ENCODE measurements at regions not wholly inside any gene's neighbourhood (a gene's known extent, or its start where the extent isn't known, plus 50 kb on each side); places are given as distances from the start of the nearest gene placed in this dataset.

DNA sequence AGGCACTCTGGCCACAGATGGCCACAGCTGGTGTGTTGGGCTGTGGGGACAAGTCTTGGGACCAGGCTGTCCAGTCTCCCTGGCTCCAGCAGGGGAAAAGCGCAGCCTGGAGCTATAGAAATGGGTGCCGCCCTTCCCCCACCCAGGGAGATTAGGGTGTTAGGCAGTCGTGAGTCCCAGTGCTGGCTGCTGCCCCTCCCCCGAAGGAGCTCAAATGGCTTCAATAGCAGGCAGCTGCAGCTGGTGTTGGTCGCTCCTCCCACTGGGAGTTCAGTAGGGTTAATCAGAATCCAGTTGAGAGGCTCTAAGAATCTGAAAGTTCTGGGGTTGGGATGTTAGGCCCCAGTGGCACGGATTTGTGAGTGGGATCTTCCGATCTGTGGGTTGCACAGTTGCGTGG lies 595.6 kb upstream of the PKN2 start:
- TF ChIP-seq POLR2A (IDR thresholded peaks at IDR 0.05), result no peak
- TF ChIP-seq, protein P1, sequence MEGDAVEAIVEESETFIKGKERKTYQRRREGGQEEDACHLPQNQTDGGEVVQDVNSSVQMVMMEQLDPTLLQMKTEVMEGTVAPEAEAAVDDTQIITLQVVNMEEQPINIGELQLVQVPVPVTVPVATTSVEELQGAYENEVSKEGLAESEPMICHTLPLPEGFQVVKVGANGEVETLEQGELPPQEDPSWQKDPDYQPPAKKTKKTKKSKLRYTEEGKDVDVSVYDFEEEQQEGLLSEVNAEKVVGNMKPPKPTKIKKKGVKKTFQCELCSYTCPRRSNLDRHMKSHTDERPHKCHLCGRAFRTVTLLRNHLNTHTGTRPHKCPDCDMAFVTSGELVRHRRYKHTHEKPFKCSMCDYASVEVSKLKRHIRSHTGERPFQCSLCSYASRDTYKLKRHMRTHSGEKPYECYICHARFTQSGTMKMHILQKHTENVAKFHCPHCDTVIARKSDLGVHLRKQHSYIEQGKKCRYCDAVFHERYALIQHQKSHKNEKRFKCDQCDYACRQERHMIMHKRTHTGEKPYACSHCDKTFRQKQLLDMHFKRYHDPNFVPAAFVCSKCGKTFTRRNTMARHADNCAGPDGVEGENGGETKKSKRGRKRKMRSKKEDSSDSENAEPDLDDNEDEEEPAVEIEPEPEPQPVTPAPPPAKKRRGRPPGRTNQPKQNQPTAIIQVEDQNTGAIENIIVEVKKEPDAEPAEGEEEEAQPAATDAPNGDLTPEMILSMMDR (IDR thresholded peaks at IDR 0.05 in 8 of 11, conservative IDR thresholded peaks at IDR 0.05 in 3 of 11), result no peak
- TF ChIP-seq POLR2AphosphoS5 (IDR thresholded peaks at IDR 0.05), result no peak
